Ishikawa (cell line): ENCODE measurements at regions not wholly inside any gene's neighbourhood (a gene's known extent, or its start where the extent isn't known, plus 50 kb on each side); places are given as distances from the start of the nearest gene placed in this dataset.

Source experiments
- CEBPB ChIP-seq: IDR thresholded peaks from 2 replicates; pipeline ENCODE4 v1.6.1; 2012
- CREB1 ChIP-seq: IDR thresholded peaks from 2 replicates; pipeline ENCODE4 v1.6.1; 2012; ENCODE audit warnings: low read depth
- EGR1 ChIP-seq: IDR thresholded peaks from 2 replicates; pipeline ENCODE4 v1.6.1; 2012
- EP300 ChIP-seq: IDR thresholded peaks from 2 replicates; pipeline ENCODE4 v1.6.1; 2012; ENCODE audit warnings: borderline replicate concordance
- FOXM1 ChIP-seq: IDR thresholded peaks from 2 replicates; pipeline ENCODE4 v1.6.1; 2012; ENCODE audit warnings: low read depth, borderline replicate concordance
- MAX ChIP-seq: IDR thresholded peaks from 2 replicates; pipeline ENCODE4 v1.6.1; 2012
- NFIC ChIP-seq: IDR thresholded peaks from 2 replicates; pipeline ENCODE4 v1.6.1; 2012
- RAD21 ChIP-seq: IDR thresholded peaks from 2 replicates; pipeline ENCODE4 v1.6.1; 2012; ENCODE audit warnings: low read depth
- TAF1 ChIP-seq: IDR thresholded peaks from 2 replicates; pipeline ENCODE4 v1.6.1; 2012; ENCODE audit warnings: low read depth, mild to moderate bottlenecking
- TCF12 ChIP-seq: IDR thresholded peaks from 2 replicates; pipeline ENCODE4 v1.6.1; 2012; ENCODE audit warnings: low read depth
- TEAD4 ChIP-seq: IDR thresholded peaks from 2 replicates; pipeline ENCODE4 v1.6.1; 2012
- YY1 ChIP-seq: IDR thresholded peaks from 2 replicates; pipeline ENCODE4 v1.6.1; 2012; ENCODE audit warnings: low read depth
- ZBTB7A ChIP-seq: IDR thresholded peaks from 2 replicates; pipeline ENCODE4 v1.6.1; 2012; ENCODE audit warnings: low read depth
- TF ChIP-seq, protein P1 (sequence below): IDR thresholded peaks from 2 replicates; pipeline ENCODE4 v1.6.1; 2012
- TF ChIP-seq, protein P2 (sequence below): IDR thresholded peaks from 2 replicates; pipeline ENCODE4 v1.6.1; 2012; ENCODE audit warnings: low read depth, mild to moderate bottlenecking

GRCh38 chr3:72421126-72421525, 427.1 kb downstream of the SHQ1 start:
- TF ChIP-seq RAD21 (no peak), FOXM1 (no peak), EP300 (no peak), CREB1 (no peak)

DNA sequence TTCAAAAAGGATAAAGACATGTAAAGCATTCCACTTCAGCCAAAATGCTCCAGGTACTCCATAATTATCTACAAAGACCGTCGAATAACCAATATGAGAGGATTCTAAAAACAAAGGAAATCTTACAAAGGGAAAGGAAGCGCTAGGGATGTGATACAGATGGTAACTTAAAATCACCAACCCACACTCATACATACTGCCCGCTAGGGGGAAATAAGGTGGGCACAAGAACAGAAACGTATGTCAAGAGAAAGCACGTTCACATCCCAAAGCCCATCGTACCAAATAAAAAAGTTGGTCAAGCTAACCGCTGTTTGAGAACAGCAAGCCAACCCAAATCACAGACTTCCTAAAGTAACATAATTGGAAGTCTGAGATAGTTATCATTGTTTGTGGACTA, 429.4 kb downstream of the SHQ1 start:
- TF ChIP-seq YY1 (no peak), RAD21 (no peak), CEBPB (no peak), CREB1 (no peak), NFIC (no peak), EGR1 (no peak), EP300 (no peak), MAX (no peak), TAF1 (no peak), TCF12 (no peak), FOXM1 (no peak), ZBTB7A (no peak), TEAD4 (no peak)
- TF ChIP-seq, protein P1, sequence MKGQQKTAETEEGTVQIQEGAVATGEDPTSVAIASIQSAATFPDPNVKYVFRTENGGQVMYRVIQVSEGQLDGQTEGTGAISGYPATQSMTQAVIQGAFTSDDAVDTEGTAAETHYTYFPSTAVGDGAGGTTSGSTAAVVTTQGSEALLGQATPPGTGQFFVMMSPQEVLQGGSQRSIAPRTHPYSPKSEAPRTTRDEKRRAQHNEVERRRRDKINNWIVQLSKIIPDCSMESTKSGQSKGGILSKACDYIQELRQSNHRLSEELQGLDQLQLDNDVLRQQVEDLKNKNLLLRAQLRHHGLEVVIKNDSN = no peak
- TF ChIP-seq, protein P2, sequence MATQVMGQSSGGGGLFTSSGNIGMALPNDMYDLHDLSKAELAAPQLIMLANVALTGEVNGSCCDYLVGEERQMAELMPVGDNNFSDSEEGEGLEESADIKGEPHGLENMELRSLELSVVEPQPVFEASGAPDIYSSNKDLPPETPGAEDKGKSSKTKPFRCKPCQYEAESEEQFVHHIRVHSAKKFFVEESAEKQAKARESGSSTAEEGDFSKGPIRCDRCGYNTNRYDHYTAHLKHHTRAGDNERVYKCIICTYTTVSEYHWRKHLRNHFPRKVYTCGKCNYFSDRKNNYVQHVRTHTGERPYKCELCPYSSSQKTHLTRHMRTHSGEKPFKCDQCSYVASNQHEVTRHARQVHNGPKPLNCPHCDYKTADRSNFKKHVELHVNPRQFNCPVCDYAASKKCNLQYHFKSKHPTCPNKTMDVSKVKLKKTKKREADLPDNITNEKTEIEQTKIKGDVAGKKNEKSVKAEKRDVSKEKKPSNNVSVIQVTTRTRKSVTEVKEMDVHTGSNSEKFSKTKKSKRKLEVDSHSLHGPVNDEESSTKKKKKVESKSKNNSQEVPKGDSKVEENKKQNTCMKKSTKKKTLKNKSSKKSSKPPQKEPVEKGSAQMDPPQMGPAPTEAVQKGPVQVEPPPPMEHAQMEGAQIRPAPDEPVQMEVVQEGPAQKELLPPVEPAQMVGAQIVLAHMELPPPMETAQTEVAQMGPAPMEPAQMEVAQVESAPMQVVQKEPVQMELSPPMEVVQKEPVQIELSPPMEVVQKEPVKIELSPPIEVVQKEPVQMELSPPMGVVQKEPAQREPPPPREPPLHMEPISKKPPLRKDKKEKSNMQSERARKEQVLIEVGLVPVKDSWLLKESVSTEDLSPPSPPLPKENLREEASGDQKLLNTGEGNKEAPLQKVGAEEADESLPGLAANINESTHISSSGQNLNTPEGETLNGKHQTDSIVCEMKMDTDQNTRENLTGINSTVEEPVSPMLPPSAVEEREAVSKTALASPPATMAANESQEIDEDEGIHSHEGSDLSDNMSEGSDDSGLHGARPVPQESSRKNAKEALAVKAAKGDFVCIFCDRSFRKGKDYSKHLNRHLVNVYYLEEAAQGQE = no peak

DNA sequence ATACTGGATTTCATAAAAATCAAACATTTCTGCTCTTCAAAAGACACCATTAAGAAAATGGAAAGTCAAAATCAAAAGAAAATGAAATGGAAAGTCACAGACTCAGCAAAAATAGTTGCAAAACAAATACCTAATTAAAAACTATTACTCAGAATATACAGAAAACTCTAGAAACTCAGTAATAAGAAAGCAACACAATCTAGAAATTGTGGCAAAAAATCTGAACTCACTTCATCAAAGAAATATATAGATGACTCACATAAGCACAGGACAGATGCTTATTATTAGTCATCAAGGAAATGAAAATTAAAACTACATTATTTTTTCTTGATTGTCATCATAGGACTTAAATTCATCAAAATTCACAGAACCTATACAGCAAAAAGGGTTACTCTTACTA, 430.0 kb downstream of the SHQ1 start:
- no peak for TF ChIP-seq FOXM1
- TF ChIP-seq EGR1 = no peak
- TF ChIP-seq MAX = no peak
- TF ChIP-seq TAF1 = no peak
- TF ChIP-seq EP300 = no peak
- no peak for TF ChIP-seq NFIC
- no peak for TF ChIP-seq TEAD4
- no peak for TF ChIP-seq CEBPB
- TF ChIP-seq, protein P2 = no peak
- TF ChIP-seq TCF12 = no peak
- TF ChIP-seq YY1 = no peak
- no peak for TF ChIP-seq CREB1
- TF ChIP-seq RAD21 = no peak
- TF ChIP-seq, protein P1 = no peak
- no peak for TF ChIP-seq ZBTB7A

DNA sequence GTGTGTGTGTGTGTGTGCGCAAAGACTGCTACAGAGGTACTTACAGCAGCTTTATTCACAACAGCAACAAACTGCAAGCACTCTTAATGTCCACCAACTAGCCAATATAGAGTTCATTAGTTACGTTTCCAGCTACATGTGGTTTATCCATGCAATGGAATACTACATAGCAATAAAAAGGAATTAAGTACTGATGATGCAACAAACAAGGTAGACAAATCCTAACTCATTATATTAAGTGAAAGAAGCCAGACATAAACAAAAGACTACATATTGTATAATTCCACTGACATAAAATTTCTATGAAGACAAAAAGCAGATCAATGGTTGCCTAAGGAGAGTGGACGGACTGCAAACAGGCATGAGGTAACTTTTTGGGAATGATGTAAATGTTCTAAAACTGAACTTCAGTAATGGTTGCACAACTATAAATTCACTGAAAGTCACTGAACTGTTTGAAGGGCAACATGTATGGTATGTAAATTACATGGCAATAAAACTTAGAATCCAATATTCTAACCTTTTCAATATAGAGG, 433.7 kb downstream of the SHQ1 start:
- TF ChIP-seq TEAD4 = no peak

GRCh38 chr3:72413228-72413627, 435.0 kb downstream of the SHQ1 start:
- TF ChIP-seq CREB1 = no peak
- TF ChIP-seq MAX = no peak
- no peak for TF ChIP-seq NFIC
- TF ChIP-seq, protein P1 = no peak
- TF ChIP-seq, protein P2 = no peak
- TF ChIP-seq FOXM1 = no peak
- TF ChIP-seq CEBPB = no peak
- no peak for TF ChIP-seq ZBTB7A
- TF ChIP-seq YY1 = no peak
- TF ChIP-seq EGR1 = no peak
- no peak for TF ChIP-seq RAD21
